ENCODE measurements at regions not wholly inside any gene's neighbourhood (a gene's known extent, or its start where the extent isn't known, plus 50 kb on each side); places are given as distances from the start of the nearest gene placed in this dataset.

GRCh38 chr7:110386006-110386405, 704.9 kb upstream of the LRRN3 start:
- Histone ChIP-seq H3K9me3 (no peaks in the 10 kb centered on the region), H3K4me3 (no peak overlapping the region), H3K4me1 (no peaks in the 10 kb centered on the region), H3K27me3 (ENCODE audit: insufficient read depth in 3 of 3, low read length in 2 of 3) (no peaks in the 10 kb centered on the region), H3K27ac (no peak overlapping the region), H3K36me3 (ENCODE audit: insufficient read depth in 1 of 2, low read depth in 1 of 2) (no peaks in the 10 kb centered on the region)
- no peak for TF ChIP-seq CTCF (IDR thresholded peaks at IDR 0.05)
- ATAC-seq = no peak
- DNase-seq = no peak
- intact Hi-C loops (cut with DNase I) = no loop called here

- no peak for TF ChIP-seq CTCF (IDR thresholded peaks at IDR 0.05)
- Histone ChIP-seq H3K4me1 (no peaks in the 10 kb centered on the region), H3K9me3 (no peaks in the 10 kb centered on the region), H3K27ac (no peak overlapping the region), H3K36me3 (ENCODE audit: insufficient read depth in 1 of 2, low read depth in 1 of 2) (no peaks in the 10 kb centered on the region), H3K4me3 (no peak overlapping the region), H3K27me3 (ENCODE audit: insufficient read depth in 3 of 3, low read length in 2 of 3) (no peaks in the 10 kb centered on the region)
- 45 to 46% (median 45%) methylated on average over 2 of the region's 2 CpGs for WGBS, 3 donors
- ATAC-seq (no peak), DNase-seq (no peak)
- intact Hi-C loops (cut with DNase I) = no loop called here
These were observed 704.0 kb upstream of the LRRN3 start for GRCh38 chr7:110386913-110387312.

- Histone ChIP-seq H3K27me3 (ENCODE audit: insufficient read depth in 3 of 3, low read length in 2 of 3) (no peaks in the 10 kb centered on the region), H3K4me3 (no peak overlapping the region), H3K4me1 (no peaks in the 10 kb centered on the region), H3K27ac (no peak overlapping the region), H3K36me3 (ENCODE audit: insufficient read depth in 1 of 2, low read depth in 1 of 2) (no peaks in the 10 kb centered on the region), H3K9me3 (no peaks in the 10 kb centered on the region)
- 83 to 93% (median 86%) methylated on average over 3 of the region's 3 CpGs for WGBS, 3 donors
- DNase-seq (no peak), ATAC-seq (no peak)
- intact Hi-C loops (cut with DNase I) = no loop called here
- no peak for TF ChIP-seq CTCF (IDR thresholded peaks at IDR 0.05)
These were observed 703.2 kb upstream of the LRRN3 start for GRCh38 chr7:110387689-110388088.

- no peak for DNase-seq
- no peaks in the 10 kb centered on the region for H3K4me1 ChIP-seq
- WGBS, 3 donors = 81 to 94% (median 93%) methylated on average over 1 of the region's 1 CpG
- H3K27ac ChIP-seq = no peak overlapping the region
- no peaks in the 10 kb centered on the region for H3K27me3 ChIP-seq (ENCODE audit: insufficient read depth in 3 of 3, low read length in 2 of 3)
- no peaks in the 10 kb centered on the region for H3K9me3 ChIP-seq
- intact Hi-C loops (cut with DNase I) = no loop called here
- H3K4me3 ChIP-seq = no peak overlapping the region
- TF ChIP-seq CTCF (IDR thresholded peaks at IDR 0.05) = no peak
- no peak for ATAC-seq
- H3K36me3 ChIP-seq (ENCODE audit: insufficient read depth in 1 of 2, low read depth in 1 of 2) = no peaks in the 10 kb centered on the region
These were observed 702.5 kb upstream of the LRRN3 start for GRCh38 chr7:110388457-110388856.

GRCh38 chr7:110396021-110396420, 694.9 kb upstream of the LRRN3 start:
- Histone ChIP-seq H3K36me3 (ENCODE audit: insufficient read depth in 1 of 2, low read depth in 1 of 2) (no peaks in the 10 kb centered on the region), H3K4me3 (no peak overlapping the region), H3K27me3 (ENCODE audit: insufficient read depth in 3 of 3, low read length in 2 of 3) (peaks cover 0 to 2% (median 0%) of the 10 kb centered on the region in 3 donors), H3K27ac (no peak overlapping the region), H3K9me3 (no peaks in the 10 kb centered on the region), H3K4me1 (no peaks in the 10 kb centered on the region)
- DNase-seq (no peak), ATAC-seq (no peak)
- intact Hi-C loops (cut with DNase I) = no loop called here
- no peak for TF ChIP-seq CTCF (IDR thresholded peaks at IDR 0.05)
